ENCODE measurements at regions not wholly inside any gene's neighbourhood (a gene's known extent, or its start where the extent isn't known, plus 50 kb on each side); places are given as distances from the start of the nearest gene placed in this dataset.
A peak's percentile ranks its signal among the peaks of the same experiment; 100 is the strongest.
"Not testable (repeated sequence)": the region's sequence is repeated elsewhere in the genome, so short reads cannot be mapped to it uniquely, and the experiment has no call there.

- DNase-seq: no peak
These were observed 77.8 kb upstream of the TBC1D5 start for GRCh38 chr3:17820275-17820674.

GRCh38 chr3:17817973-17818372 lies 75.5 kb upstream of the TBC1D5 start:
- DNase-seq: not testable (repeated sequence)

- no peak for DNase-seq
These were observed 75.1 kb upstream of the TBC1D5 start for GRCh38 chr3:17817545-17817944.

GRCh38 chr3:17816839-17817238 lies 74.4 kb upstream of the TBC1D5 start:
- not testable (repeated sequence) for DNase-seq

GRCh38 chr3:17812328-17812727 lies 69.9 kb upstream of the TBC1D5 start:
- DNase-seq: peak; percentile 95

GRCh38 chr3:17811646-17812045 lies 69.2 kb upstream of the TBC1D5 start:
- DNase-seq: no peak

- no peak for DNase-seq
These were observed 68.3 kb upstream of the TBC1D5 start for GRCh38 chr3:17810759-17811158.

GRCh38 chr3:17808994-17809393 lies 66.6 kb upstream of the TBC1D5 start:
- peak; percentile 71 for DNase-seq

GRCh38 chr3:17806876-17807275 lies 64.4 kb upstream of the TBC1D5 start:
- DNase-seq: no peak

GRCh38 chr3:17806201-17806600 lies 63.8 kb upstream of the TBC1D5 start:
- no peak for DNase-seq

GRCh38 chr3:17805461-17805940 lies 63.1 kb upstream of the TBC1D5 start:
- no peak for DNase-seq

GRCh38 chr3:17802950-17803349 lies 60.5 kb upstream of the TBC1D5 start:
- peak; percentile 89 for DNase-seq

- DNase-seq: no peak
These were observed 58.7 kb upstream of the TBC1D5 start for GRCh38 chr3:17801131-17801530.

GRCh38 chr3:17800232-17800631 lies 57.8 kb upstream of the TBC1D5 start:
- DNase-seq: no peak

- peak; percentile 64 for DNase-seq
These were observed 56.9 kb upstream of the TBC1D5 start for GRCh38 chr3:17799312-17799711.

- no peak for DNase-seq
These were observed 55.6 kb upstream of the TBC1D5 start for GRCh38 chr3:17798000-17798399.

- no peak for DNase-seq
These were observed 53.3 kb upstream of the TBC1D5 start for GRCh38 chr3:17795711-17796110.

GRCh38 chr3:17795280-17795679 lies 52.8 kb upstream of the TBC1D5 start:
- no peak for DNase-seq

- DNase-seq: no peak
These were observed 51.2 kb upstream of the TBC1D5 start for GRCh38 chr3:17793542-17794195.

All from MV-4-11 (cell line).